Right renal cortex interstitium (tissue), 3 donors: ENCODE measurements at regions not wholly inside any gene's neighbourhood (a gene's known extent, or its start where the extent isn't known, plus 50 kb on each side); places are given as distances from the start of the nearest gene placed in this dataset.
"Not testable (repeated sequence)": the region's sequence is repeated elsewhere in the genome, so short reads cannot be mapped to it uniquely, and the experiment has no call there.

Source experiments
- DNase-seq, 3 donors: peaks; one replicate each; pipeline ENCODE4 v3.0.0-alpha.2; 2013; ENCODE audit warnings: low read depth in 3 of 3, low spot score in 2 of 3

DNA sequence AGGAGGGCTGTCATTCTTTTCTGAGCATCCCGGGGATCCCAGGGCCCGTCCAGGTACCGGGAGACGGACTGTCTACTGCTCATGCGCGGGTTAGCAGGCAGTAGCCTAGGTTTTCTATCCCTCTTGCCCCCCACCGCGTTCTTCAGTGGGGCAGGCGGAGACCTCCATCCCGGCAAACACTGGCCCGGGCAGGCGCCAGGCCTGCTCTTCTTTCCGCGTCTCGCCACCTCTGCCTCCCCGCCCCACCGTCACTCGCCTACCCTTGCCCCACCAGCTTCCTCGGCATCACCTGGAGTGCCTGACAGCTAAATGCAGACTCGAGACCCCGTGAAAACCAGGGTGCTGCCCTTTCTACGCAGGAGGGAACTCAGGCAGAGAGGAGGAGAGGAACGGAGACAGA is 1937.7 kb upstream of the DEFB115 start:
- no peak for DNase-seq

DNA sequence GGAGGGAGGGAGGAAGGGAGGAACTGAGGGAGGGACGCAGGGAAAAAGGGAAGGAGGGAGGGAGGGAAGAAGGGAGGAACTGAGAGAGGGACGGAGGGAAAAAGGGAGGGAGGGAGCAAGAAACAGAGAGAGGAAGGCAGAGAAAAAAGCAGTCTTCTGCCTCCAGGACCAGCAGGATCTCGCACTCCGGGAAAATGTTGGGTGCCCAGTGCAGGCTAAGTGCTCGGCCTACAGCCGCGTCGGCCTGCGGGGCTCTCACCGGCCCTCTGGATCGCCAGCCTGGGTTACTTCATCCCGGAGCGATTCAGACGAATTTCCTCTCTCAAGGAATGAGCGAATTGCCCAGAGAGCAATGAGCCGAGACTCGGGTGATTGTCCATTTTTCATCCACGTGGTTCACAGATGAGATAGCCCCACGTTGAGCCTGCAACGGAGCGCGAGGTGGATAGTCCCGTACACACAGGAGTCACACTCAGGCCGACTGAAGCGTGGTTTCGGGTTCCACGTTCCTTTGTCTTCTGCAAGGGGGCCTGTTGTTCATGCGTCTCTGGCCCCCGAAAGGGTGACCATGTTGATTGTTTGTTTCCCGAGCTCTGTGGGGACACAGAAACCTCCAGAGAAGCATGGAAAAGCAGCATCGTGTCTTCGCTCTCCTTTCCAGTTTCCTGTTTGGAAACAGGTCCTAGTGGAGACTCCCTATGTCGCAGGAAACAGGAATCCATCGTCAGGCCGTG is 1937.1 kb upstream of the DEFB115 start:
- DNase-seq = not testable (repeated sequence)

DNA sequence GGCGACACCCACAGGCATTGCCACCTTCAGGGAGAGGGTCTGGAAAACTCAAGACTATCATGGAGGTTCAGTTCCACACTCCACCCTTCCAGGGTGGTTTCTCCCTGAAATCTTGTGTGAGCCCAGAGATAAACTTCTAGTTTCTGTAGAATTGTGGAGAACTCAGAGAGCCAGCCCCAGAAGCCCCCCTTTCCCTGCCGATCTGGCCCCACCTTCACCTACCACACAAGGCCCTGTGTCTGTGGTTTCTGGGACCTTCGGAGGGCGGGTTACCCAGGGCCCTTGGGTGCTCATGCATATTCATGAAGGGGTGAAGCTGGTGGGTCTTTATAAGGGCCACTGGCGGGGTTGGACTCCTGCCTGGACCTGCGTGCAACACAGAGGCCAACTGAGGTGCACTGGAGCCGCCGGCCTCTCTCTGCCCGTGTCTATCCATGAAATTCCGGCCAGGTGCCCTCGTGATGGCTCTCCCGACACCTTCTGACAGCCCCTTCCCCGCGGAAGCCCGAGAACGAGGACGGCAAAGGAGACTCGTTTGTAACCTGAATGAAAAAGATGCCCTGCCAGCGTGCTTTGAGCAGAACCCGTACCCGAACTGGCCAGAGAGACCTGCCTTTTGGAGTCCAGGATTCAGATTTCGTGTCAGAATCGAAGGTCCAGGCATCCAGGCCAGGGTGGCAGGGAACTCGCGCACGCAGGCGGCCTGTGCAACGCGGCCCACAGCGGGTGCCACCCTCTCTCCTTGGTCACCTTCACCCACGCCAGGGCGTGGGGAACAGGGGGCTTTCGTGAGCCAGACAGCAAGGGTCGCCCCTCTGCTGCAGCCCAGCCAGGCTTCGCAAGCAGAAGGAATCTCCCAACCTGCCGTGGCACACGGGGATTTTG is 1933.6 kb upstream of the DEFB115 start:
- DNase-seq = not testable (repeated sequence)

DNA sequence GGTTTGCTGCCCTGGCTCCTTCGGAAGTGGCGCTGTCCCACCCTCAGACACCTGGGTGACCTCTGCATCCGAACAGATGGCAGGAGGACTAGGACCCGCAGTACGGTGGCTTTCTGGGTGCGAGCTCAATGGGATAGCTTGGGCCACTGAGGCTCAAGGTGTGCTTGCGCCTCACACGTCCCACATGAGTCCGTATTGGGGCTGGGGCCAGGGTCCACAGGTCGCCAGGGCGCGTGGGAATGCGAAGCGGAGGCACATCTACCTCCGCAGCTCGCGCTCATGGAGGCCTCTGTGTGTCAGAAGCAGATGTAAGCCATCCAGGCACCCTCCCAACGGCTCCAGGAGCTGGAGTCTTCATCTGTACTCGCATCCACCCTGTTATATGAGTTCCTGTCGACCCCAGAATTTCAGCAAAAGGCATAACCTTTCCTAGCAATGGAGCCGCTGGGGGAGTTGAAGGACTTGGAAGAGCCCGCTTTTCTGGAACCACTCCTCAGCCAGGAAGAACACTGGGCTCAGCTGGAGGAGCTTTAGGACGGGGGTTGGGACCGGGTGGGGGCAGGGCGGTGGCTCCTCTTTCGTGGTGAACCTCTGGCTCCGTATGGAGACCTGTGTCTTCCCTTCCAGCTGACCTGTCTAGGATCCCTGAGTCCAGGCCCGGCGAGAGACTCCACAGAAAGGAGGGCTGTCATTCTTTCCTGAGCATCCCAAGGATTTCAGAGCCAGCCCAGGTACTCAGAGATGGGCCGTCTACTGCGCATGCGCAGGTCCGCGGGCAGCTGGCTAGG is 1932.8 kb upstream of the DEFB115 start:
- not testable (repeated sequence) for DNase-seq

DNA sequence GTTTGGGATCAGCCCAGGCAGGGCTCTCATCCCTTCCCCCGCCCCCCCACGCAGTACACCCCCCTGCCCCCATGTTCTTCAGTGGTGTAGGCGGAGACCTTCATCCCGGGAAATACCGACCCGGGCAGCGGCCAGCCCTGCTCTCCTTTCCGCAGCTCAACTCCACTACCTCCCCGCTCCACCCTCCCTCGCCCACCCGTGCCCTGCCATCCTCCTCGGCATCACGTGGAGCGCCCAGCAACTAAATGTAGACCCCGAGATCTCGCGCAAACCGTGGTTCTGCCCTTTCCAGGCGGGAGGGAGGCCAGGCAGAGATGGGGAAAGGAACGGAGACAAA is 1932.2 kb upstream of the DEFB115 start:
- no peak for DNase-seq

DNA sequence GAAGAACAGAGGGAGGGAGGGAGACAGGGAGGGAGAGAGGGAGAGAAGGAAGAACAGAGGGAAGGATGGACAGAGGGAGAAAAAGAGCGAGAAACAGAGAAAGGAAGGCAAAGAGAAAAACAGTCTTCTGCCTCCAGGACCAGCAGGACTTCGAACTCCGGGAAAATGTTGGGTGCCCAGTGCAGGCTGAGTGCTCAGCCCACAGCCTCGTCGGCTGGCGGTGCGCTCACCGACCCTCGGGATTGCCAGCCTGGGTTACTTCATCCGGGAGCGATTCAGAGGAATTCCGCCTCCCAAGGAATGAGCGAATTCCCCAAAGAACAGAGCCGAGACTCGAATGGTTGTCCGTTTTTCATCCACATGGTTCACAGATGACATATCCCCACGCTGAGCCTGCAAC is 1931.7 kb upstream of the DEFB115 start:
- not testable (repeated sequence) for DNase-seq

DNA sequence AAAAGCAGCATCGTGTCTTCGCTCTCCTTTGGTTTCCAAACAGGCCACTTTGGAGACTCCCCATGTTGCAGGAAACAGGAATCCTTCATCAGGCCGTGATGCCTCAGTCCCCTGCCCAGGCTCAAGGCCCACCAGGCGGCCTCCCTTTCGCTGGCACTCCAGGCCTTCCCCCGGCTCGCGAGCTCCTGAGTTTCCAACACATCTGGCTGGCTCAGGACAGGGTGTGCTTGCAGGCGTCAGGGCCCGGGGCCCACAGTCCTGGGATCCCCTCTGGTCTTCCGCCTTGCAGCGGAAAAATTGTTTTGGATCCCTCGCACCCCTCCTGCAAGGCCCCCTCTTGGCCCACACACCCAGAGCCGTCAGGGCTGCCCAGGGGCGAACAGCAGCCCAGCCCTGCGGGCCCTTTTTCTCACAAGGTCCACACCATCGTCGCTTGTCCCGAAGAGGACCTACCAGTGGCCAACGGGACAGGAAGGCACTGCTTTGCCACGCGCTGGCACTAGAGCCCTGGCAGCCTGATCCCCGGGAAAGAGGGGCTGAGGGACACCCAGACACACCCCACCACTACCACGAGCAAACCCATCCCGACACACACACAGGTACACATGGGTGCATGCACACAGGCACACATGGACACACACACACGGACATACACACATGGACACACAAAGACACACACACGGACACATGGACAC is 1930.9 kb upstream of the DEFB115 start:
- no peak for DNase-seq

DNA sequence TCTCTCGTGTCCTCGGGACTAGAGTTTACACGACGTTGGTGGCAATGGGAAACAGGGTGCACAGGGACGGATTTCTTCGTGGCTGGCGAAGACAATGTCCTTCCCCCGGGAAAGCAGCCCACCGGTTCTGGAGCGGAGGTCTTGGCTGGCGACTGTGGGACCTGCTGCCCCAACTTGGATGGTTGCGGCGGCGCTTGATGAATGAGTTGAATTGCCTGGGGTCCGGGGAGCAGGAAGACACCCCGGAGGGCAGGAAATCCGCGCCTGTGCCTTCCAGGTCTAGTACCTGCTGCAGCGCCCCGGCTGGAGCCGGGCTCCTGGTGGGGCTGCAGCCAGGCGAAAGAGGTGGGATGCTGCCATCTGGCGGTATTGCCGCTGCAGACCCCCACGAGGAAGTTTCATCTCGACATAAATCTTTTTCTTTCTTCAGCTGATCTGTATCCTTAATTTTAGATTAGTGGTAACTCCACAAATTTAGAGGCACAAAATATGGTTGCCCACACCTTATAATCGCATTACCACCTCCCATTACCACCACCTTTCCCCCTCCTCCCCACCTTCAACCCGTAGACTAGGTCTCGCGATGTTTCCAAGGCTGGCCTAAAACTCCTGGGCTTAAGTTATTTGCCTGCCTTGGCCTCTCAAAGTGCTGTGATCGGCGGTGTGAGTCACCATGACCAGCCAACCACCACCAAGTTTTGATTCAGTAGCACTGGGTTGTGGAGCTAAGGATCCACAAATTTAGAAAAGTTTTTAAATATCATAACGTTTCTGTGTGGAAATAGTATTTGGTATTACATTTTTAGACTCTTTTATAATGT is 1929.7 kb upstream of the DEFB115 start:
- DNase-seq = peak in 1 of 3 donors; percentile 24

DNA sequence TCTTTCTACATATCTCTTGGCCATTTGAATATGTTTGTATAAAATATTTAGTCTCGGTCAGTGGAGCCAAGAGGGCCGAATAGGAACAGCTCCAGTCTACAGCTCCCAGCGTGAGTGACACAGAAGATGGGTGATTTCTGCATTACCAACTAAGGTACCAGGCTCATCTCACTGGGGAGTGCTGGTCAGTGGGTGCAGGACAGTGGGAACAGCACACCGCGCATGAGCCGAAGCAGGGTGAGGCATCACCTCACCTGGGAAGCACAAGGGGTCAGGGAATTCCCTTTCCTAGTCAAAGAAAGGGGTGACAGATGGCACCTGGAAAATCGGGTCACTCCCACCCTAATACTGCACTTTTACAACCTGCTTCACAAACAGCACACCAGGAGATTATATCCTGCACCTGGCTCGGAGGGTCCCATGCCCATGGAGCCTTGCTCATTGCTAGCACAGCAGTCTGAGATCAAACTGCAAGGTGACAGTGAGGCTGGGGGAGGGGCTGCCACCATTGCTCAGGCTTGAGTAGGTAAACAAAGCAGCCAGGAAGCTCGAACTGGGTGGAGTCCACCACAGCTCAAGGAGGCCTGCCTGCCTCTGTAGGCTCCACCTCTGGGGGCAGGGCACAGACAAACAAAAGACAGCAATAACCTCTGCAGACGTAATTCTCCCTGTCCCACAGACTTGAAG is 1926.9 kb upstream of the DEFB115 start:
- DNase-seq = not testable (repeated sequence)

DNA sequence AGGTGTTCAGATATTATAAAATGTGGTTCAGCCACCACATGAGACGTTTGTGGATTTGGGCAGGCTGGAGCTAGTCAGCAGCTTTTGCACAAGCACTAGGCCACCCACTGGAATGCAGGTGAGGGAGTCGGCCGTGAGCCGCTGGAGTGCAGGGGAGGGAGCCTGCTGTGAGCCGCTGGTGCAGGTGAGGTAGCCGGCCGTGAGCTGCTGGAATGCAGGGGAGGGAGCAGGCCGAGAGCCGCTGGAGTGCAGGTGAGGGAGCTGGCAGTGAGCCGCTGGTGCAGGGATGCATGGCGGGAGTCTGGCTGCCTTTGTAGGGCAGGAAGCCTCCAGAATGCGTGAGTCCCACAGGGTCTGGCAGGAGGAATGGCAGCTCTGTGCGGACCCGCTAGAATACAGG is 1907.6 kb upstream of the DEFB115 start:
- DNase-seq = no peak

DNA sequence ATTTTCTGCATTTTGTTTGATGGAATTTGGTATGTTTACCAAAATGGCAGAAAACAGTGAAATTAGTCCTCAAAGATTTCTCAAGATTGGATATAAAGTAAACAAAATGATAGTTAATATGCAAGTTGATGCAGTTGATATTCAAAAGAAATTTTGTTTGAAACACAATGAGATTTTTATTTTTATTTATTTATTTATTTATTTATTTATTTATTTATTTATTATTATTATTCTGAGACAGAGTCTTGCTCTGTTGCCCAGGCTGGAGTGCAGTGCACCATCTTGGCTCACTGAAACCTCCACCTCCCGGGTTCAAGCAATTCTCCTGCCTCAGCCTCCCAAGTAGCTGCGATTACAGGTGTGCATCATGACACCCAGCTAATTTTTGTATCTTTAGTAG is 1881.5 kb upstream of the DEFB115 start:
- DNase-seq = not testable (repeated sequence)

DNA sequence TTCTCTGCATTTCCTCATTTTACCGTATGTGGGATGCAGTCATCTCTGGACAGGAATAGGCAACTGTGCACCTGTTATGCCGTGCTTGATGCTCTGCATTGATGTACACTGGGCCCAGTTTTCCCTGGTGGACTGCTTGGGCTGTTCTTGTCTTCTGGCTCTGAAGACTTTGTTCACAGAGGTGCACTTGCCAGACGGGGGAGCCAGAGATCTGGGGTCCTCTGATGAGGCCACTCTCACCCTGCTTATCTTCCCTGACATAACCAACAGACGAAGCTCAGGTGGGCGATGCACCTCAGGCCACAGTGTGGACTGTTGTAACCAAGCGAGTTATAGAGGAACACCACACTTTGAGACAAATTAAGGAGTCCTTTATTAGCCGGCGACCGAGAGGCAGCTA is 1864.6 kb upstream of the DEFB115 start:
- not testable (repeated sequence) for DNase-seq

DNA sequence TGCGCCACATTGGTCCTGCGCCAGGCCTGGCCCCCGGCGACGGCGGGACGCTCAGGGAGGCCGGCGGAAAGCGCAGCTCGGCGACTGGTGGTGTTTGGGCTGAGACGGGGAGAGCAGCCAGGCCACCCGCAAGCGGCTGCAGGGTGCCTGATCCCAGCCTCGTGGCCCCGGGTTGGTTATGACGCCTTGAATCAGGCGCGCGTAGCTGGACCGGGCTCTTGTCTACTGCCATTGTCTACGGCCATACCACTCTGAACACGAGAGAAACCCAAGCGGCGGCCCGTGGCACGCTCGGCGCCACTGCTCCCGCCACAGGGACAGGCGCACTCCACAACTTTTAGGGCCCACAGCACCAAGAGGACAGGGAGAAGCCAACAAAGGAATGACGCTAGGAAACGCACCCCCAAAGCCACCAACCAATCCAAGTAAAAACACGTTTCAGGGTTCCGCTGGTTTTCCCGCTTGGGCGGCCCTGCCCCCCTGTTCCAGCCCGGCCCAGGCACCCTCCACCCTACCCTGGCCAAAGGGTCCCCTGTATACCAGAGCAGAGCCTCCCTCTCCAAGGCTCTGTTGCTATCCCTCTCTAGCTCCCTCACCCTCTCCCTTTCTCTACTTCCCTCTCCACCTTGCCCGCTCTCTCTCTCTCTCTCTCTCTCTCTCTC is 1849.3 kb upstream of the DEFB115 start:
- DNase-seq = no peak

DNA sequence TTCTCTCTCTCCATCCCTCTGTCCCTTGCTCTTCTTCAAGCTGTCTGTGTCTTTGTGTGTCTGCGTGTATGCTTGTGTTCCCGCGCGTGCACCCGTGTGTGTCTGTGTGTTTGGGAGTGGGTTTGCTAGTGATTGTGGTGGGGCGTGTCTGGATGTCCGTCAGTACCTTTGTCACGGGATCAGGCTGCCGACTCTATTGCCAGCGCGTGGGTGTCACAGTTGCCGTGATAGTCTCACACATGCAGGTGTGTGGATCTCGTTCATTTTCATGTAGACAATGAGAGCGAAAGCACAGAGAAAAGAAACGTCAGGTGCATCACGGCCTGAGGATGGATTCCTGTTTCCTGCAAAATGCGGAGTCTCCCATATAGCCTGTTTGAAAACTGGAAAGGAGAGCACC is 1848.8 kb upstream of the DEFB115 start:
- not testable (repeated sequence) for DNase-seq

DNA sequence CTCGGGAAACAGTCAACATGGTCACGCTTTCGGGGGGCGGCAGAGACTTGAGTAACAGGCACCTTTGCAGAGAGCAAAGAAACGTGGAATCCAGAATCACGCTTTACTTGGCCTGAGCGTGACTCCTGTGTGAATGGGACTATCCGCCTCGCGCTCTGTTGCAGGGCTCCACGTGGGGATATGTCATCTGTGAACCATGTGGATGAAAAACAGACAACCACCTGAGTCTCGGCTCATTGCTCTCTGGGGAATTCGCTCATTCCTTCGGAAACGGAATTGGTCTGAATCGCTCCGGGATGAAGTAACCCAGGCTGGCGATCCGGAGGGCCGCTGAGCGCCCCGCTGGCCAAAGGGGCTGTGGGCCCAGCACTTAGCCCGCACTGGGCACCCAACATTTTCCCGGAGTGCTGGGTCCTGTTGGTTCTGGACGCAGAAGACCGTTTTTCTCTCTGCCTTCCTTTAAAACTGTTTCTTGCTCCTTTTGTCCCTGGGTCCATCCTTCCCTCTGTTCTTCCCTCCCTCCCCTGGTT is 1848.2 kb upstream of the DEFB115 start:
- not testable (repeated sequence) for DNase-seq

DNA sequence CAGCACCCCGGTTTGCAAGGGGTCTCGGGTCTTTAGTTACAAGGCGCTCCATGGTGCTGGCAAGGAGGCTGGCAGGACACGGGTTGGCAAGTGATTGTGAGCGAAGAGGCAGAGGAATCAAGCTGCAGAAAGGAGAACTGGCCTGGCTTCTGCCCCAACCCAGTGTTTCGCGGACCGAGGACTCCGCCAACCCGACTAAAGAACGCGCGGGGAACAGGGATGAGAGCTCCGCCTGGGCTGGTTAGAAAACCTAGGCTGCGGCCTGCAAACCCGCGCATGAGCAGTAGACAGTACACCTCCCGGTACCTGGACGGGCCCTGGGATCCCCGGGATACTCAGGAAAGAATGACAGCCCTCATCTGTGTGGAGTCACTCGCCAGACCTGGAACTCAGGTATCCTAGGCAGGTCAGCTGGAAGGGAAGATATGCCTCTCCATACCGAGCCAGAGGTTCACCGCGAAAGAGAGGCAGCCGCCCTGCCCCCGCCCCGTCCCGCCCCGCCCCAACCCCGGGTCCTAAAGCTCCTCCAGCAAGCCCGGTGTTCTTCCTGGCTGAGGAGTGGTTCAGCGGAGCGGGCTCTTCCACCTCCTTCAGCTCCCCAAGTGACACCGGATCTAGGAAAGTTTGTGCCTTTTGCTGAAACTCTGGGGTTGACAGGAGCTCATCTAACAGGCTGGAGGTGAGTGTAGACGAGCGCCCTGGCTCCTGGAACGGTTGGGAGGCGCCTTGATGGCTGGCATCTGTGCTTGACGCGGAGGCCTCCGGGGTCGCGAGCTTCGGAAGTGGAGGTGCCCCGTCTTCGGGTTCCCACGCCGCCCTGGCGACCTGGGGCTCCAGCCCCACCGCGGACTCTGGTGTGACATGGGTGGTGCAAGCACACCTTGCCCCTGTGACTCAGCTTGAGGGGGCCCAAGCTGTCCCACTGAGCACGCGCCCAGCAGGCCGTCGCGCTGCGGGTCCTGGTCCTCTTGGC is 1847.3 kb upstream of the DEFB115 start:
- DNase-seq = no peak

DNA sequence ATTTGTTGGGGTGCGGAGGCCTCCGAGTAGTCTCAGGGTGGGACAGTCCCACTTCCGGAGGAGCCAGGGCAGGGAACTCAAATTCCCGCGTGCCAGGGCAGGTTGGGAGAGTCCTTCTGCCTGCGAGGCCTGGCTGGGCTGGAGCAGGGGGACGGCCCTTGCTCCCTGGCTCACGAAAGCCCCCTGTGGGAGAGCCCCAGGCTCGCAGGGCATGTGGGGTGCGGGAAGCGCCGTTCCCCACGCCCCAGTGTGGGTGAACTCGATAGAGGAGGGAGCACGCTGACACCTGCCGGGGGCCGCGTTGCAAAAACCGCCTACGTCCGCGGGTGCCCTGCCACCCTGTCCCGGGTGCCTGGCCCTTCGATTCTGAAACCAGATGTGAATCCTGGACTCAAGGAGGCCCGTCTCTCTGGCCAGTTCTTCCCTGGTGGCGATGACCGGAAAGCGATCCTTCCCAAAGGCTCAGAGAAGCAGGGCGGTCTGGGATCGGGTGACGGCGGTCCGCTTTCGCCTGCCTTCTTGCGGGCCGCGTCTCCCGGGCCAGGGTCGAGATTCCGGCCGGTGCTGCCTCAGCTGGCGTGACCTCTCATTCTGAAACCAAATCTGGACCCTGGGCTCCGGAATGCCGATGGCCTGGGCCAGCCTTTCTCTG is 1846.5 kb upstream of the DEFB115 start:
- no peak for DNase-seq
